ENCODE measurements at regions not wholly inside any gene's neighbourhood (a gene's known extent, or its start where the extent isn't known, plus 50 kb on each side); places are given as distances from the start of the nearest gene placed in this dataset.

GRCh38 chr1:36560177-36560576 is 77.5 kb upstream of the CSF3R start:
- ATAC-seq (no peak), DNase-seq (ENCODE audit: low spot score in 2 of 2) (no peak)
- no peak overlapping the region for H3K27ac Mint-ChIP-seq
- no peaks in the 10 kb centered on the region for H3K36me3 Mint-ChIP-seq
- no peaks in the 10 kb centered on the region for H3K4me1 Mint-ChIP-seq
- no peaks in the 10 kb centered on the region for H3K9me3 Mint-ChIP-seq
- no peak overlapping the region for H3K4me3 Mint-ChIP-seq

DNA sequence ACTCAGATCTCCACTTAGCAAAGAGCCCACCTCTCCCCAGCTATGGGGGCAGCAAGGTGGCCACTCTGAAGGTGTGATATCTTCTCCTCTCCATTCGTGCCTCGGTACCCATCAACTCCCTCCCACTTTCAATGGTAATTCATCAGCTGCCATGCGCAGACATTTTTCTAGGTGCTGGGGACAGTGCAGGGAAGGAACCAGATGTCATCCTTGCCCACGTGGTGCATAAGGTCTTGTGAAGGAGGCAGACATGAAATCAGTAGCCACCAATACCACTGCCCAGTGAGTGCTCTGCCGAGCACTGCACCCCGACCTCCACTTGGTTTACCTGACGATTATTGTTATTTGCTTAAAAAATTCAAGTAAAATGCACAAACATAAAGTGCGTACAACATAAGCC is 76.3 kb upstream of the CSF3R start:
- Mint-ChIP-seq H3K4me1 (no peaks in the 10 kb centered on the region), H3K4me3 (no peak overlapping the region), H3K27ac (no peak overlapping the region), H3K36me3 (no peaks in the 10 kb centered on the region), H3K9me3 (no peaks in the 10 kb centered on the region)
- DNase-seq (ENCODE audit: low spot score in 2 of 2) (no peak), ATAC-seq (no peak)

- Mint-ChIP-seq H3K4me1 (no peaks in the 10 kb centered on the region), H3K36me3 (no peaks in the 10 kb centered on the region), H3K9me3 (no peaks in the 10 kb centered on the region), H3K27ac (no peak overlapping the region), H3K4me3 (no peak overlapping the region)
- ATAC-seq (no peak), DNase-seq (ENCODE audit: low spot score in 2 of 2) (no peak)
Measured at GRCh38 chr1:36557041-36558000, 74.6 kb upstream of the CSF3R start.

GRCh38 chr1:36555041-36555440 is 72.3 kb upstream of the CSF3R start:
- no peak overlapping the region for H3K4me3 Mint-ChIP-seq
- H3K4me1 Mint-ChIP-seq: no peaks in the 10 kb centered on the region
- ATAC-seq: no peak
- H3K36me3 Mint-ChIP-seq: no peaks in the 10 kb centered on the region
- H3K9me3 Mint-ChIP-seq: no peaks in the 10 kb centered on the region
- no peak overlapping the region for H3K27ac Mint-ChIP-seq
- DNase-seq (ENCODE audit: low spot score in 2 of 2): no peak

DNA sequence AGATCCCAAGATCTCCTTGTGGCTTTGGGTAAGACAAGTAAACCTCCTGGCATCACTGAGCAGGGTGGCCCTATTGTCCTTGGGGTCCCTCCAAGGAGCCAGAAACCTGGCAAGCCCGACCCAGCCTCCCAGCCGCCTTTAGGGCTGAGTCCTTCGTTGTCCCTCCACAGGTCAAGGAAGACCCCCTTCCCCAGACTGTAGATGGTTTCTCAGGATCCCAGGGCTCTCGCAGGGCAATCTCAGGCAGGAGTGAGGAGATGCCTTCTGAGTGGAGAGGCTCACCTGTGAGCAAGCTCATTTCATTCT is 71.6 kb upstream of the CSF3R start:
- ATAC-seq (no peak), DNase-seq (ENCODE audit: low spot score in 2 of 2) (no peak)
- Mint-ChIP-seq H3K9me3 (no peaks in the 10 kb centered on the region), H3K4me3 (no peak overlapping the region), H3K27ac (no peak overlapping the region), H3K4me1 (no peaks in the 10 kb centered on the region), H3K36me3 (no peaks in the 10 kb centered on the region)

- Mint-ChIP-seq H3K36me3 (no peaks in the 10 kb centered on the region), H3K4me1 (no peaks in the 10 kb centered on the region), H3K27ac (no peak overlapping the region), H3K9me3 (no peaks in the 10 kb centered on the region), H3K4me3 (no peak overlapping the region)
- peak; percentile 83 for ATAC-seq
- peak; percentile 59 to 82 for DNase-seq (ENCODE audit: low spot score in 2 of 2)
Measured at GRCh38 chr1:36553591-36554322, 71.0 kb upstream of the CSF3R start.

- no peak overlapping the region for H3K4me3 Mint-ChIP-seq
- H3K36me3 Mint-ChIP-seq: no peaks in the 10 kb centered on the region
- H3K27ac Mint-ChIP-seq: no peak overlapping the region
- ATAC-seq (peak; percentile 21), DNase-seq (ENCODE audit: low spot score in 2 of 2) (no peak)
- H3K4me1 Mint-ChIP-seq: no peaks in the 10 kb centered on the region
- H3K9me3 Mint-ChIP-seq: no peaks in the 10 kb centered on the region
Measured at GRCh38 chr1:36542962-36543515, 60.3 kb upstream of the CSF3R start.

- Mint-ChIP-seq H3K4me3 (no peak overlapping the region), H3K4me1 (no peaks in the 10 kb centered on the region), H3K27ac (no peak overlapping the region), H3K9me3 (no peaks in the 10 kb centered on the region), H3K36me3 (no peaks in the 10 kb centered on the region)
- ATAC-seq: no peak
- no peak for DNase-seq (ENCODE audit: low spot score in 2 of 2)
Measured at GRCh38 chr1:36542024-36542961, 59.6 kb upstream of the CSF3R start.

- ATAC-seq (no peak), DNase-seq (ENCODE audit: low spot score in 2 of 2) (no peak)
- H3K9me3 Mint-ChIP-seq: no peaks in the 10 kb centered on the region
- H3K4me3 Mint-ChIP-seq: no peak overlapping the region
- no peak overlapping the region for H3K27ac Mint-ChIP-seq
- no peaks in the 10 kb centered on the region for H3K4me1 Mint-ChIP-seq
- H3K36me3 Mint-ChIP-seq: no peaks in the 10 kb centered on the region
Measured at GRCh38 chr1:36540056-36540455, 57.3 kb upstream of the CSF3R start.

GRCh38 chr1:36539526-36539925 is 56.8 kb upstream of the CSF3R start:
- Mint-ChIP-seq H3K4me3 (no peak overlapping the region), H3K9me3 (no peaks in the 10 kb centered on the region), H3K4me1 (no peaks in the 10 kb centered on the region), H3K27ac (no peak overlapping the region), H3K36me3 (no peaks in the 10 kb centered on the region)
- DNase-seq (ENCODE audit: low spot score in 2 of 2): no peak
- ATAC-seq: no peak

DNA sequence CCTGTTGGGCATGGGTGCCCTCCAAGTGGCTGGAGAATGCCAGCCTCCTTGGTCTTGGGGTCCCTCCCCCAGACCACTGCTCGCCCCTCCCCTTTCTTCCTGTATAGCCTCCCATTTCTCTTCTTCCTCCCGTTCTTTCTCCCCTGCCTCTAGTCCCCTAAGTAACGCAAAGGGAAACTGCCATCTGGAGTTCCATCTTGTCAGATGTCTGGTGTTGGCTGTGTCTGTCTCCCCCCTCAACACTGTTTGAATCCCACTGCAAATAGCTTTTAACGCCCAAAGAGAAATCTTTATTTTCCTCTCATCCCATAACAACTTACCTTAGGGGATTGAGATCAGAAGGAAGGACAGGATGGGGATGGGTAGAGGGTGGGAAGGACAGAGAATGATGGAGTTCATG is 55.3 kb upstream of the CSF3R start:
- no peaks in the 10 kb centered on the region for H3K9me3 Mint-ChIP-seq
- H3K4me1 Mint-ChIP-seq: no peaks in the 10 kb centered on the region
- no peak overlapping the region for H3K27ac Mint-ChIP-seq
- ATAC-seq: no peak
- H3K4me3 Mint-ChIP-seq: no peak overlapping the region
- H3K36me3 Mint-ChIP-seq: no peaks in the 10 kb centered on the region
- DNase-seq (ENCODE audit: low spot score in 2 of 2): no peak

DNA sequence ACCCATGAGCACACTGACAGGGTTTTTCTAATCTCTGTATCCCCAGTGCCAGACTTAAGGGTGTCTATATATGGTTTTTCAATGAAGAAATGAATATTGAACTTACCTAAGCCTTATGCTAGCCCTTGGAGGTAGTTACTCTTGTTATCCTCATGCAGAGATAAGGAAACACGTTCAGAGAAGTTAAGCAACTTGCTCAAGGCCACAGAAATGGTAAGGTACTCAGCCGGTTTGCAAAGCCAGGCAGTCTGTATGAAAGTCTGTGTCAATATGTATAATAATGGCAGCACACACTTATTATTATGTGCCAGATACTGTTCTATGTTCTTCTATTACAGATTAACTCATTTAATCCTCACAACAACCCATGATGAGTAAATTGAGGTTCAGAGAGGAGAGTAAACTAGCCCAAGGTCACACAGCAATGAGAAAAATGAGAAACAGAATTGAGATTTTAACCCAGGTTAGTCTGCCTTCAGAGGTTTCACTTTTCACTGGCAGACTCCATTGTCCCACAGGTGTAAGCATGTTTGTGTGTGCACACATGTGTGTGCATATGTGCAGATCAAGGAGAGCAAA is 54.6 kb upstream of the CSF3R start:
- no peaks in the 10 kb centered on the region for H3K36me3 Mint-ChIP-seq
- H3K4me1 Mint-ChIP-seq: no peaks in the 10 kb centered on the region
- ATAC-seq: no peak
- no peak overlapping the region for H3K4me3 Mint-ChIP-seq
- DNase-seq (ENCODE audit: low spot score in 2 of 2): no peak
- H3K9me3 Mint-ChIP-seq: no peaks in the 10 kb centered on the region
- no peak overlapping the region for H3K27ac Mint-ChIP-seq

GRCh38 chr1:36536727-36537126 is 54.0 kb upstream of the CSF3R start:
- H3K9me3 Mint-ChIP-seq: no peaks in the 10 kb centered on the region
- H3K27ac Mint-ChIP-seq: no peak overlapping the region
- no peak overlapping the region for H3K4me3 Mint-ChIP-seq
- DNase-seq (ENCODE audit: low spot score in 2 of 2) (no peak), ATAC-seq (no peak)
- no peaks in the 10 kb centered on the region for H3K36me3 Mint-ChIP-seq
- H3K4me1 Mint-ChIP-seq: no peaks in the 10 kb centered on the region

DNA sequence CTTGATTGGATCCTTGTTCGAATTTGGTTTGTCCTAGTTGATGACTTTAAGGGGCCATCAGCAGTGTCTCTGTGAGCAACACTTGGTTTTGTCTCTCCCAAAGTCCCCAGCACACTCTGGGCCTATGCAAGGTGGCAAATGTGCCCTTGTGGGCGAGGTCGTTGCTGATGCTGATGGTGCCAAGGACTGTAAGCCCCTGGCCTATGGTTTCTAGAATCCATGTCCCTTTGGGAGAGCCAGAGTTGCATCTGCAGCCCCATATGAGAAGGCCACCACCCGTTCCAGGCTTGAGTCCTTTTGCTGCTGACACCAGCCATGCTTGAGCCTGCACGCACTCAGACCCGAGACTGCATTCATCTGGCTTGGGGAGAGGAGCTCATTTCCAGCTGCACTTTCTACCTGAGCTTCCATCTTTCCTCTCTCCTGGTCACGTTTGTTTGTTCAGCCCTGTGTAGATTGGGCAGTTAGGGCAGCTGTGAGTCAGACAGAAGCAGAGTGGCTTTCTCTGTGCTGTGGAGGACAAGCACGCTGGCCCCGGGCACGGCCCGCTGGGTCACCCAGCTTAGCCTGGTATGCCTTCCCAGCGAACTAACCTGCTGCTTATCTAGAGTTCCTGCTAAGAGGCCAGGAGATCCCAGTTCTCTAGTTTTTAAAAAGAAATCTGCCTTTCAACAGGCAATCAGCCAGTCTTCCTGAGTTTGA is 52.1 kb upstream of the CSF3R start:
- Mint-ChIP-seq H3K9me3 (no peaks in the 10 kb centered on the region), H3K36me3 (no peaks in the 10 kb centered on the region), H3K27ac (no peak overlapping the region), H3K4me1 (no peaks in the 10 kb centered on the region), H3K4me3 (no peak overlapping the region)
- ATAC-seq (no peak), DNase-seq (ENCODE audit: low spot score in 2 of 2) (no peak)
